NB4 (cell line): ENCODE measurements at regions not wholly inside any gene's neighbourhood (a gene's known extent, or its start where the extent isn't known, plus 50 kb on each side); places are given as distances from the start of the nearest gene placed in this dataset.

ENCODE experiments used
- POLR2A ChIP-seq: IDR thresholded peaks from 2 replicates; pipeline ENCODE4 v1.6.1; 2011; ENCODE audit warnings: mild to moderate bottlenecking; ENCODE audit not compliant: insufficient read length; ENCODE audit errors: extremely low read depth
- TF ChIP-seq, protein P1 (sequence below): IDR thresholded peaks from one replicate; pipeline ENCODE4 v1.5.1; 2012; ENCODE audit warnings: low read depth, low read length
- TF ChIP-seq, protein P2 (sequence below): IDR thresholded peaks from 2 replicates; pipeline ENCODE4 v1.6.1; 2011; ENCODE audit warnings: low read depth, low read length

DNA sequence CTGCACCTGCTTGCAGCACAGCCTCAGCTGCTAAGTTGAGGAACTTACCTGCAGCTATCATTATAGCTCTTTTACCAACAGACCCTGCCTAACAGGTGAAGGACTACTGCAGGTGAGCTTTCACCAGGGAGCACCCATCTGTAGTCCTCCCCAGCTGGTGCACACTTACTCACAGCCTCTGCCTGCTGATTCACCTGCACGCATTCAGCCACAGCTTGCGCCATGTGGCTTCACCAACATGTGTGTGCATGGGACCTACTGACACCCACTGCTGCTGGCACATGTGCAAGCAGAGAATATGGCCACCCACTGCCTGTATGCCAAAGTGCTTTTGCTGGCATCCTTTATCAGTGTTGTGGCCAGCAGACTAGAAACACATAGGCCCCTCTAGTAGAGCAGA lies 146.7 kb upstream of the KLHL4 start:
- TF ChIP-seq, protein P1, sequence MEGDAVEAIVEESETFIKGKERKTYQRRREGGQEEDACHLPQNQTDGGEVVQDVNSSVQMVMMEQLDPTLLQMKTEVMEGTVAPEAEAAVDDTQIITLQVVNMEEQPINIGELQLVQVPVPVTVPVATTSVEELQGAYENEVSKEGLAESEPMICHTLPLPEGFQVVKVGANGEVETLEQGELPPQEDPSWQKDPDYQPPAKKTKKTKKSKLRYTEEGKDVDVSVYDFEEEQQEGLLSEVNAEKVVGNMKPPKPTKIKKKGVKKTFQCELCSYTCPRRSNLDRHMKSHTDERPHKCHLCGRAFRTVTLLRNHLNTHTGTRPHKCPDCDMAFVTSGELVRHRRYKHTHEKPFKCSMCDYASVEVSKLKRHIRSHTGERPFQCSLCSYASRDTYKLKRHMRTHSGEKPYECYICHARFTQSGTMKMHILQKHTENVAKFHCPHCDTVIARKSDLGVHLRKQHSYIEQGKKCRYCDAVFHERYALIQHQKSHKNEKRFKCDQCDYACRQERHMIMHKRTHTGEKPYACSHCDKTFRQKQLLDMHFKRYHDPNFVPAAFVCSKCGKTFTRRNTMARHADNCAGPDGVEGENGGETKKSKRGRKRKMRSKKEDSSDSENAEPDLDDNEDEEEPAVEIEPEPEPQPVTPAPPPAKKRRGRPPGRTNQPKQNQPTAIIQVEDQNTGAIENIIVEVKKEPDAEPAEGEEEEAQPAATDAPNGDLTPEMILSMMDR: no peak
- TF ChIP-seq POLR2A: no peak
- TF ChIP-seq, protein P2, sequence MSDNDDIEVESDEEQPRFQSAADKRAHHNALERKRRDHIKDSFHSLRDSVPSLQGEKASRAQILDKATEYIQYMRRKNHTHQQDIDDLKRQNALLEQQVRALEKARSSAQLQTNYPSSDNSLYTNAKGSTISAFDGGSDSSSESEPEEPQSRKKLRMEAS: no peak
